HEK293 (cell line): ENCODE measurements at regions not wholly inside any gene's neighbourhood (a gene's known extent, or its start where the extent isn't known, plus 50 kb on each side); places are given as distances from the start of the nearest gene placed in this dataset.
A peak's percentile ranks its signal among the peaks of the same experiment; 100 is the strongest.

Experiments
- CTCF ChIA-PET: fragments of 350-600 bp; formaldehyde crosslinking; extraction: SDS; loops from one replicate; lab custom pipeline; 2021; ENCODE audit warnings: antibody characterized with exemption; lab: Yijun Ruan, JAX
- POLR2A ChIA-PET: fragments of 300-600 bp; formaldehyde crosslinking; extraction: SDS; loops from one replicate; lab custom pipeline; 2020; ENCODE audit warnings: antibody characterized with exemption, inconsistent platforms; lab: Yijun Ruan, JAX
- H3K27ac ChIP-seq: fragments of 200-500 bp; sonication (Bioruptor generic); 2 replicates; pipeline ENCODE4 v1.5.1; 2014; ENCODE audit warnings: low read depth, low read length, control low read depth, inconsistent platforms; ENCODE audit errors: extremely low read depth
- H3K36me3 ChIP-seq, 2 experiments: fragments of 200-500 bp in 1 of 2; sonication (Bioruptor generic) in 1 of 2; 1 replicate in 1 of 2; 2 replicates in 1 of 2; pipeline ENCODE4 v1.5.1; 2014 to 2017; ENCODE audit warnings: inconsistent platforms in 2 of 2, low read length in 2 of 2; ENCODE audit not compliant: control insufficient read depth in 2 of 2, insufficient read depth in 1 of 2
- H3K4me1 ChIP-seq: fragments of 200-500 bp; sonication (Bioruptor generic); 2 replicates; pipeline ENCODE4 v1.5.1; 2014; ENCODE audit warnings: mild to moderate bottlenecking, low read length, inconsistent platforms; ENCODE audit not compliant: control insufficient read depth, insufficient read depth
- H3K4me3 ChIP-seq: 2 replicates; pipeline ENCODE4 v1.5.1; 2011; ENCODE audit warnings: low read depth, mild to moderate bottlenecking, control low read depth, low read length, moderate library complexity
- H3K9me3 ChIP-seq: fragments of 200-500 bp; sonication (Bioruptor generic); 2 replicates; pipeline ENCODE4 v1.5.1; 2014; ENCODE audit warnings: low read depth, low read length, inconsistent platforms; ENCODE audit not compliant: control insufficient read depth, insufficient read depth
- ATF2 ChIP-seq: fragments of 450-650 bp; formaldehyde crosslinking; IDR thresholded peaks from 2 replicates; pipeline ENCODE4 v1.5.1; 2016; ENCODE audit warnings: missing biosample characterization, missing genetic modification characterization, low read depth
- HOXD13 ChIP-seq: sonication (generic); formaldehyde crosslinking; IDR thresholded peaks from 2 replicates; pipeline ENCODE4 v1.8.0; 2022; ENCODE audit warnings: missing genetic modification reagents, borderline replicate concordance
- KLF16 ChIP-seq: fragments of 450-650 bp; formaldehyde crosslinking; IDR thresholded peaks from 2 replicates; pipeline ENCODE4 v1.5.1; 2017; ENCODE audit warnings: missing biosample characterization, missing genetic modification characterization
- PRDM10 ChIP-seq: fragments of 450-650 bp; formaldehyde crosslinking; IDR thresholded peaks from 2 replicates; pipeline ENCODE4 v1.5.1; 2016; ENCODE audit warnings: missing biosample characterization, missing genetic modification characterization
- SALL2 ChIP-seq: fragments of 450-650 bp; formaldehyde crosslinking; IDR thresholded peaks from 2 replicates; pipeline ENCODE4 v1.5.0; 2017; ENCODE audit warnings: missing biosample characterization, mild to moderate bottlenecking, missing genetic modification characterization, borderline replicate concordance
- SP2 ChIP-seq: fragments of 450-650 bp; formaldehyde crosslinking; IDR thresholded peaks from 2 replicates; pipeline ENCODE4 v1.5.1; 2016; ENCODE audit warnings: missing biosample characterization, missing genetic modification characterization
- TCF7L2 ChIP-seq: IDR thresholded peaks from 2 replicates; pipeline ENCODE4 v1.6.1; 2011; ENCODE audit warnings: low read depth, mild to moderate bottlenecking, inconsistent platforms, low read length, moderate library complexity, borderline replicate concordance
- YY1 ChIP-seq: fragments of 450-650 bp; formaldehyde crosslinking; IDR thresholded peaks from 2 replicates; pipeline ENCODE4 v1.5.1; 2018; ENCODE audit warnings: missing biosample characterization, missing genetic modification characterization
- ZBTB49 ChIP-seq: fragments of 450-650 bp; formaldehyde crosslinking; IDR thresholded peaks from 2 replicates; pipeline ENCODE4 v1.5.1; 2016; ENCODE audit warnings: missing biosample characterization, missing genetic modification characterization, low read depth
- ZEB2 ChIP-seq: fragments of 450-650 bp; formaldehyde crosslinking; IDR thresholded peaks from 2 replicates; pipeline ENCODE4 v1.5.1; 2016; ENCODE audit warnings: missing biosample characterization, missing genetic modification characterization
- ZNF174 ChIP-seq: fragments of 450-650 bp; formaldehyde crosslinking; IDR thresholded peaks from 2 replicates; pipeline ENCODE4 v1.5.0; 2017; ENCODE audit warnings: missing biosample characterization, mild to moderate bottlenecking, missing genetic modification characterization
- ZNF26 ChIP-seq: fragments of 450-650 bp; formaldehyde crosslinking; IDR thresholded peaks from 2 replicates; pipeline ENCODE4 v1.5.1; 2016; ENCODE audit warnings: missing biosample characterization, missing genetic modification characterization
- ZNF335 ChIP-seq: fragments of 450-650 bp; formaldehyde crosslinking; conservative IDR thresholded peaks from 2 replicates; pipeline ENCODE4 v1.5.1; 2016; ENCODE audit warnings: missing biosample characterization, missing genetic modification characterization
- ZNF416 ChIP-seq: fragments of 450-650 bp; formaldehyde crosslinking; IDR thresholded peaks from 2 replicates; pipeline ENCODE4 v1.5.1; 2016; ENCODE audit warnings: missing biosample characterization, missing genetic modification characterization
- ZNF530 ChIP-seq: fragments of 450-650 bp; formaldehyde crosslinking; IDR thresholded peaks from 2 replicates; pipeline ENCODE4 v1.5.1; 2016; ENCODE audit warnings: low read depth, missing biosample characterization, missing genetic modification characterization
- ZNF548 ChIP-seq: fragments of 450-650 bp; formaldehyde crosslinking; IDR thresholded peaks from 2 replicates; pipeline ENCODE4 v1.5.1; 2016; ENCODE audit warnings: missing biosample characterization, missing genetic modification characterization
- ZNF645 ChIP-seq: fragments of 450-650 bp; formaldehyde crosslinking; IDR thresholded peaks from 2 replicates; pipeline ENCODE4; 2016; ENCODE audit warnings: missing biosample characterization, missing genetic modification characterization
- ZNF660 ChIP-seq: fragments of 450-650 bp; IDR thresholded peaks from 2 replicates; pipeline ENCODE4 v1.5.1; 2018; ENCODE audit warnings: missing biosample characterization, mild to moderate bottlenecking, missing genetic modification characterization
- TF ChIP-seq, protein P1 (sequence below): fragments of 450-650 bp; formaldehyde crosslinking; IDR thresholded peaks from 2 replicates; pipeline ENCODE4 v1.5.1; 2017; ENCODE audit warnings: missing biosample characterization, missing genetic modification characterization
- TF ChIP-seq, protein P2 (sequence below): fragments of 450-650 bp; formaldehyde crosslinking; IDR thresholded peaks from 2 replicates; pipeline ENCODE4 v1.5.1; 2016; ENCODE audit warnings: missing biosample characterization, missing genetic modification characterization

- TF ChIP-seq ATF2 (tag by site-specific recombination) (no peak), SALL2 (no peak), SP2 (tag by site-specific recombination) (no peak), ZNF660 (tag by site-specific recombination) (no peak), KLF16 (no peak), ZNF416 (tag by site-specific recombination) (no peak)
- H3K4me3 ChIP-seq = no peak overlapping the region
- no peaks in the 10 kb centered on the region for H3K9me3 ChIP-seq
- no peaks in the 10 kb centered on the region for H3K4me1 ChIP-seq
- ChIA-PET CTCF (interaction anchor here (0.6 kb wide), 1 partner anchor 236 kb away, joined by 3 read pairs; no protein-coding TSS in a partner anchor), POLR2A (no interaction called here)
- H3K27ac ChIP-seq = no peak overlapping the region
- peaks cover 0 to 18% of the 10 kb centered on the region in 2 experiments for H3K36me3 ChIP-seq
Measured at GRCh38 chr9:85858056-85858750, 82.7 kb upstream of the NAA35 start.

- no peaks in the 10 kb centered on the region for H3K4me1 ChIP-seq
- H3K36me3 ChIP-seq = peaks cover 3 to 22% of the 10 kb centered on the region in 2 experiments
- ChIA-PET POLR2A (no interaction called here), CTCF (interaction anchor here (0.6 to 1.2 kb wide), 6 partner anchors 20 to 1079 kb away, joined by 3 to 6 read pairs (median 4); no protein-coding TSS in a partner anchor)
- no peaks in the 10 kb centered on the region for H3K9me3 ChIP-seq
- H3K27ac ChIP-seq = no peak overlapping the region
- TF ChIP-seq ZEB2 (tag by site-specific recombination) = no peak
- TF ChIP-seq ZNF548 (tag by site-specific recombination) = no peak
- no peak for TF ChIP-seq KLF16
- TF ChIP-seq ZNF335 (tag by site-specific recombination) = no peak
- no peak for TF ChIP-seq ZNF26
- peak; percentile 26; the same call in 1 of the 2 replicates for TF ChIP-seq PRDM10 (tag by site-specific recombination)
- TF ChIP-seq ZNF530 = no peak
- TF ChIP-seq ZNF645 (tag by site-specific recombination) = no peak
- TF ChIP-seq YY1 (tag by site-specific recombination) = no peak
- no peak for TF ChIP-seq HOXD13 (CRISPR knock-in tag)
- TF ChIP-seq, protein P1, sequence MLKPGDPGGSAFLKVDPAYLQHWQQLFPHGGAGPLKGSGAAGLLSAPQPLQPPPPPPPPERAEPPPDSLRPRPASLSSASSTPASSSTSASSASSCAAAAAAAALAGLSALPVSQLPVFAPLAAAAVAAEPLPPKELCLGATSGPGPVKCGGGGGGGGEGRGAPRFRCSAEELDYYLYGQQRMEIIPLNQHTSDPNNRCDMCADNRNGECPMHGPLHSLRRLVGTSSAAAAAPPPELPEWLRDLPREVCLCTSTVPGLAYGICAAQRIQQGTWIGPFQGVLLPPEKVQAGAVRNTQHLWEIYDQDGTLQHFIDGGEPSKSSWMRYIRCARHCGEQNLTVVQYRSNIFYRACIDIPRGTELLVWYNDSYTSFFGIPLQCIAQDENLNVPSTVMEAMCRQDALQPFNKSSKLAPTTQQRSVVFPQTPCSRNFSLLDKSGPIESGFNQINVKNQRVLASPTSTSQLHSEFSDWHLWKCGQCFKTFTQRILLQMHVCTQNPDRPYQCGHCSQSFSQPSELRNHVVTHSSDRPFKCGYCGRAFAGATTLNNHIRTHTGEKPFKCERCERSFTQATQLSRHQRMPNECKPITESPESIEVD (tag by site-specific recombination) = 0 out of 2 replicates have a peak, but pooled peaks have one; percentile 12
- TF ChIP-seq ZNF174 = no peak
- TF ChIP-seq ZBTB49 (tag by site-specific recombination) = no peak
- TF ChIP-seq TCF7L2 = no peak
- TF ChIP-seq, protein P2, sequence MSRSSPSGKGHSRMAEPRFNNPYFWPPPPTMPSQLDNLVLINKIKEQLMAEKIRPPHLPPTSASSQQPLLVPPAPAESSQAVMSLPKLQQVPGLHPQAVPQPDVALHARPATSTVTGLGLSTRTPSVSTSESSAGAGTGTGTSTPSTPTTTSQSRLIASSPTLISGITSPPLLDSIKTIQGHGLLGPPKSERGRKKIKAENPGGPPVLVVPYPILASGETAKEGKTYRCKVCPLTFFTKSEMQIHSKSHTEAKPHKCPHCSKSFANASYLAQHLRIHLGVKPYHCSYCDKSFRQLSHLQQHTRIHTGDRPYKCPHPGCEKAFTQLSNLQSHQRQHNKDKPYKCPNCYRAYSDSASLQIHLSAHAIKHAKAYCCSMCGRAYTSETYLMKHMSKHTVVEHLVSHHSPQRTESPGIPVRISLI = no peak
- no peak for TF ChIP-seq SP2 (tag by site-specific recombination)
- H3K4me3 ChIP-seq = no peak overlapping the region
Measured at GRCh38 chr9:85859765-85860164, 81.2 kb upstream of the NAA35 start.
